ENCODE measurements at regions not wholly inside any gene's neighbourhood (a gene's known extent, or its start where the extent isn't known, plus 50 kb on each side); places are given as distances from the start of the nearest gene placed in this dataset.

GRCh38 chr4:36823199-36823967, 421.2 kb upstream of the NWD2 start:
- no peak for DNase-seq (ENCODE audit: low spot score)

GRCh38 chr4:36824682-36825081, 419.9 kb upstream of the NWD2 start:
- DNase-seq (ENCODE audit: low spot score), result no peak

- DNase-seq (ENCODE audit: low spot score), result no peak
These were observed 409.3 kb upstream of the NWD2 start for GRCh38 chr4:36835246-36835645.

- peak; percentile 21 for DNase-seq (ENCODE audit: low spot score)
These were observed 402.8 kb upstream of the NWD2 start for GRCh38 chr4:36841583-36842326.

- no peak for DNase-seq (ENCODE audit: low spot score)
These were observed 400.1 kb upstream of the NWD2 start for GRCh38 chr4:36844448-36844847.

- no peak for DNase-seq (ENCODE audit: low spot score)
These were observed 391.7 kb upstream of the NWD2 start for GRCh38 chr4:36852856-36853255.

GRCh38 chr4:36854554-36854953, 390.0 kb upstream of the NWD2 start:
- no peak for DNase-seq (ENCODE audit: low spot score)

- no peak for DNase-seq (ENCODE audit: low spot score)
These were observed 380.9 kb upstream of the NWD2 start for GRCh38 chr4:36863601-36864000.

- DNase-seq (ENCODE audit: low spot score), result no peak
These were observed 374.4 kb upstream of the NWD2 start for GRCh38 chr4:36870121-36870520.

- no peak for DNase-seq (ENCODE audit: low spot score)
These were observed 371.9 kb upstream of the NWD2 start for GRCh38 chr4:36872679-36873078.

- no peak for DNase-seq (ENCODE audit: low spot score)
These were observed 360.4 kb upstream of the NWD2 start for GRCh38 chr4:36884151-36884550.

GRCh38 chr4:36891971-36892370, 352.6 kb upstream of the NWD2 start:
- no peak for DNase-seq (ENCODE audit: low spot score)

GRCh38 chr4:36900446-36900987, 344.0 kb upstream of the NWD2 start:
- no peak for DNase-seq (ENCODE audit: low spot score)

- no peak for DNase-seq (ENCODE audit: low spot score)
These were observed 339.7 kb upstream of the NWD2 start for GRCh38 chr4:36904823-36905222.

- DNase-seq (ENCODE audit: low spot score), result no peak
These were observed 330.4 kb upstream of the NWD2 start for GRCh38 chr4:36914106-36914505.

- DNase-seq (ENCODE audit: low spot score), result no peak
These were observed 328.8 kb upstream of the NWD2 start for GRCh38 chr4:36915717-36916116.

- DNase-seq (ENCODE audit: low spot score), result no peak
These were observed 327.1 kb upstream of the NWD2 start for GRCh38 chr4:36917413-36917812.

- DNase-seq (ENCODE audit: low spot score), result no peak
These were observed 324.8 kb upstream of the NWD2 start for GRCh38 chr4:36919721-36920120.

GRCh38 chr4:36921476-36922216, 322.9 kb upstream of the NWD2 start:
- no peak for DNase-seq (ENCODE audit: low spot score)

- DNase-seq (ENCODE audit: low spot score), result no peak
These were observed 313.9 kb upstream of the NWD2 start for GRCh38 chr4:36930562-36931111.

- DNase-seq (ENCODE audit: low spot score), result no peak
These were observed 300.3 kb upstream of the NWD2 start for GRCh38 chr4:36944232-36944631.

- DNase-seq (ENCODE audit: low spot score), result no peak
These were observed 283.1 kb upstream of the NWD2 start for GRCh38 chr4:36961420-36961819.

Measured in kidney capillary endothelial cell (primary cell).